GM18861 (cell line): ENCODE measurements at regions not wholly inside any gene's neighbourhood (a gene's known extent, or its start where the extent isn't known, plus 50 kb on each side); places are given as distances from the start of the nearest gene placed in this dataset.
"Not testable (repeated sequence)": the region's sequence is repeated elsewhere in the genome, so short reads cannot be mapped to it uniquely, and the experiment has no call there.

Source experiments
- ATAC-seq: cut with Tn5 transposase; IDR thresholded peaks from one replicate; pipeline ENCODE4 v1.9.1; 2021; ENCODE audit not compliant: unreplicated experiment

GRCh38 chr6:170087421-170087780 is 203.5 kb downstream of the DLL1 start:
- ATAC-seq: not testable (repeated sequence)

- ATAC-seq: no peak
Measured at GRCh38 chr6:170086639-170087420, 204.0 kb downstream of the DLL1 start.

DNA sequence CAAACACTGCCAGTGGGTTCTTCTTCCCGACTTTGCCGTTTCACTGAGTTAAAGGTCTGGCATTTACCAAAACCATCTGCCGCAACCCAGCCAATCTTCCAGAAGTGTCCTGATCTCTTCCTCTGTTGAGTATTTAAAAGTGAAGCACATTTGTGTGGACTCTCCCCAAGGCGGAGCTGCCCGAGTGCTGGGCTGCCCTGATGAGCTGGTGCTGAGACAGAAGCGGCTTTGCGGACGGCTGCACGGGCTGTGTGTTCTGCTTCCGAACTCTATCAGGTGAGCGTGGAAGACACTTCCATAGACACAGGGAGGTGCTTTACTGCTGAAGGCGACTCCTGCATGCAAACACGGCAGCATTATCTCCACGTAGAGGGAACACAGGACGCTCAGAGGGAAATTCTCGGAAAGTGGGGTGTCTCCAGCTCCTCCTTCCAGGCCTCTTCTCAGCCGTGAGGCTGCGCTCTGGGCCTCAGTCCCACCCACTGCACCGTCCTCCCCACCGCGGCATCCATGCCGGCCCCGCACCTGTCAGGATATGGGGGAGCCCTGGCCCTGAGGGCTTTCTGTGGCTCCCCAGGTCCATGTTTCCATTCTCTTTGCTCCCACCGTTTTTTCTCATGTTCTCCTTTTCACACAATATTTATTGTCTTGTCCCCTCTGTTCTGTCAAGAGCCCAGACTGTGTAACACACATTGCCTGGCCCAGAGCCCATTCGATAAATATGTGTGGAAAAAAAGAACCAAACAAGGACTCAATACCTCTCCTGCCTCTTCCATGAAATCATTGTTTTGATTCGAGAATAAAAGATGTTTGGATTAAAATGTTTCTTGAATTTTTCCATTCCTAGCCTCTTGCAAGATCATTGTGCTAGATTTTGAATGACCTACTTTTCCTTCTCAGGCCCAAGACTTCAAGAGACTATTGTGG is 205.1 kb downstream of the DLL1 start:
- ATAC-seq: no peak

DNA sequence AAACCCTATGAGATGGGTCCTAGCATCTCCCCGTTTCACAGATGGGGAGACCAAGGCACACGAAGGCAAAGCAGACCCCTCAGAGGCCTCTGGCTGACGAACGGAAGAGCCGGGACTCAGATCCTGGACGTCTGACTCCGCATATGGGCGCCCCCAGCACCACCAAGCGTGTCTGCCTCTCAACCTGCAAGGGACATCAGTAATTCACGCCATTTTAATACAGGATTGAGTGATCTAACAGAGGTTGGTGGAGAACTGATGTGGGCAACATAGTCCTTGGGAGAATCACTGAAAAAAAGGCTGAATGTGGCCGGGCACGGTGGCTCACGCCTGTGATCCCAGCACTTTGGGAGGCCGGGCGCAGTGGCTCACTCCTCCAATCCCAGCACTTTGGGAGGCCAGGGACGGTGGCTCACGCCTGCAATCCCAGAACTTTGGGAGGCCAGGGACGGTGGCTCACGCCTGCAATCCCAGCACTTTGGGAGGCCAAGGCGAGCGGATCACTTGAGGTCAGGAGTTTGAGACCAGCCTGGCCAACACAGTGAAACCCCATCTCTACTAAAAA is 206.6 kb downstream of the DLL1 start:
- ATAC-seq: no peak

GRCh38 chr6:170083236-170084051 is 207.4 kb downstream of the DLL1 start:
- no peak for ATAC-seq

- ATAC-seq: no peak
Measured at GRCh38 chr6:170082531-170083187, 208.2 kb downstream of the DLL1 start.

DNA sequence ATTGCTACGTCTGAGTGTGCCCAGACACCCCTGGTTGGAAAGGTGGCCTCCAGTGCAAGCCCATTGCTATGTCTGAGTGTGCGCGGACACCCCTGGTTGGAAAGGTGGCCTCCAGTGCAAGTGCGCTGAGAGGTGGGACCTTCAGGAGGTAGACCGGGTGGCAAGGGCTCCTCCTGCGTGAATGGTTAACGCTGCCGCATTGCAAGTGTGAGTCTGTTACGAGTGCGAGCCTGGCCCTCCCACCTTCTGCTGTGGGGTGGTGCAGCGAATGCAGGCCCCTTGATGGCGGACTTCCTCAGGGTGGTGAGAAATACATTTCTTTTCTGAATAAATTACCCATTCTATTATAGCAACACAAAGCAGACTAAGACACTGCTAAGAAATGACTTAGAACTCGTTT is 208.8 kb downstream of the DLL1 start:
- no peak for ATAC-seq

GRCh38 chr6:170081556-170081955 is 209.3 kb downstream of the DLL1 start:
- ATAC-seq: no peak

- no peak for ATAC-seq
Measured at GRCh38 chr6:170080828-170081371, 210.0 kb downstream of the DLL1 start.

DNA sequence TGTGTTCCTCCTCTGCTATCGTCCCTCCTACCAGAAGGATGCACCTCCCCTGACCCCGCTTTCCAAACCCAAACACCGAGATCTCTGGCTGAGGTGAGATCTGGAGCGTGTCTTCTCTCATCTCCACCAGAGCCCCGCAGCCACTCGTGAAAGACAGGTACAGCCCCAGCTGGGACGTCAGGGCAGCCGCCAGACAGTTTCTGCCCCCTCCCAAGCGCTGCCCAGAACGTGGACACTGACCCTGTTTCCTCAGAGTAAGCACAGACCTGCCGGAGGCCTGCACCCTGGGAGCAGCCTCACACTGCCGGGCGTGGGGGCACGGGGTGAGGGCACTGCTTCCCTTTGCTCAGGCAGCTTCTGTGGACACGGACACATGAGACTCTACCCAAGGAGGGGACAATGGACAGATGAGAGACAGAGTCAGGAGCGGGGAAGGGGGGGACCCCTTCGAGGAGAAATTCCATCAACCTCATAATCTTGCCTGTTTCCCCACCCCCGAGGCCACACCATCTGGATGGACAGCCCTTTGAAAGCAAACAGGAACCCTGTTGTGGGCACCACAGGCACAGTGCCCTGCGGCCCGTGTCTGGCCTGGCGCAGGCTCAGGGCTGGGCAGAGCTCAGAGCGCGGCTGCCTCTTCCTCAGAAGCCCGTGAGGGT is 210.6 kb downstream of the DLL1 start:
- no peak for ATAC-seq

DNA sequence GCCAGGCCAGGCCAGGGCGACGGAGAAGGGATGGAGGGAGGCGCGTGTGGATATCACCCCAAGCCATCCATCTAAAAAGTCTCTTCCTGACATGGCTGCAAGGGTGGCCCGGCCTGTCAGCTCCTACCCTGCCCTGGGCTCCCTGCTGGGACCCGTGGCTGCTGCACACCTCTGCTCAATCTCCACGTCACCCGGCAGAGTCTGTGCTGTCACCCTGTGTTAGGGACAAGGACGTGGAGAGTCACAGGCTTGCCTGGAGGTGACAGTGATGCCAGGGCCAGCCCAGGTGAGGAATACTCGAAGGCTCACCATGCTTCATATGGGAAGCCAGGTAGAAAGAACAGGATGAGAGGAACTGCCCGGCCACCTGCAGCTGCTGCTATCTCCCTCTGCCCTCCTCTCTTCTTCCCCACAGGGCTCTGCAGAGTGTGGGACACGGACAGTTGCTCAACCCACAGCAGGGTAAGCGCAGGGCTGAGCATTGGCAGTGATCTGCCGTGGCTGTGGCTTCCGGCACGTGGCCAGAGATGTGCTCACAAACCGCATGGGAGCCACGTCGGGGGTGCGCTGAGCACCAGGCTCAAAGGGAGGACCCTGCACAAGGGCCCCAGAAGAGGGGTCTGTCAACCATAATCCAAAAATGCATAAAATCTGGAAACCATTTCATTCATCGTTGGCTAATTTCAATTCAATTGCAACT is 214.3 kb downstream of the DLL1 start:
- ATAC-seq: no peak

DNA sequence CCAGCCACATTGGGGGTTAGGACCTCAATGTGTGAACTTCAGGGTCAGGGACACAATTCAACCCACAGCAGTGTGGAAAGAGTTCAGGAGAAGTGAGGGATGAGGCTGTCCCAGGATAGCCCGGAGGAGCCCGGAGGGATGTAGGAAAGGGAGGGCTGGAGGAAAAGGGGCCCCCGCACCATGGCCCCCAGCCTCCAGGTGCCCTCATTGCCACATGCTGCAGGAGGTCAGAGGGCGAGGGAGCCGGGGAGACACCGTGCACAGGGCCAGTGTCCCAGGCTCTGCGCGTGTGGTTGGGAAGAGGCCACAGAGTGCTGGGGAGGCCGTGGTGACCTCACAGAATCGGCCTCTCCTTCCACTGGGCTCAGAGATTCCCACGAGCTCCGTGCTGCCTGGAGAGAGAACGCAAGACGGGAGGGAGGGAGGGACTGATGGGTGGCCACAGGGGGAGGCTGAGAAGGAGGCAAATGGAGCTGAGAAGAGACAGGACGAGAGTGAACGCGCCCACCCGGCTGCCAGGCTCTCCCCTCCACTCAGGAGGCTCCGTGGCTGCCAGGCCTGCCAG is 215.1 kb downstream of the DLL1 start:
- no peak for ATAC-seq

GRCh38 chr6:170074907-170075306 is 216.0 kb downstream of the DLL1 start:
- no peak for ATAC-seq

GRCh38 chr6:170074435-170074834 is 216.4 kb downstream of the DLL1 start:
- no peak for ATAC-seq

GRCh38 chr6:170073846-170074245 is 217.0 kb downstream of the DLL1 start:
- no peak for ATAC-seq

DNA sequence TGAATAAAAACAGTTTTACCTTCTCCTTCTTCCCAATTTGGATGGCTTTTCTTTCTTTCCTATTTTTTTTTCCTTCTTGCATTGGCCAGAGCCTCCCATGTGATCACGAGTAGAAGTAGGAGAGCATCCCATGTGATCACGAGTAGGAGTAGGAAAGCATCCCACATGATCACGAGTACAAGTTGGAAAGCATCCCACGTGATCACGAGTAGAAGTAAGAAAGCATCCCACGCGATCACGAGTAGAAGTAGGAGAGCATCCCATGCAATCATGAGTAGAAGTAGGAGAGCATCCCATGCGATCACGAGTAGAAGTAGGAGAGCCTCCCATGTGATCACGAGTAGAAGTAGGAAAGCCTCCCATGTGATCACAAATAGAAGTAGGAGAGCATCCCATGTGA is 218.6 kb downstream of the DLL1 start:
- ATAC-seq: no peak

DNA sequence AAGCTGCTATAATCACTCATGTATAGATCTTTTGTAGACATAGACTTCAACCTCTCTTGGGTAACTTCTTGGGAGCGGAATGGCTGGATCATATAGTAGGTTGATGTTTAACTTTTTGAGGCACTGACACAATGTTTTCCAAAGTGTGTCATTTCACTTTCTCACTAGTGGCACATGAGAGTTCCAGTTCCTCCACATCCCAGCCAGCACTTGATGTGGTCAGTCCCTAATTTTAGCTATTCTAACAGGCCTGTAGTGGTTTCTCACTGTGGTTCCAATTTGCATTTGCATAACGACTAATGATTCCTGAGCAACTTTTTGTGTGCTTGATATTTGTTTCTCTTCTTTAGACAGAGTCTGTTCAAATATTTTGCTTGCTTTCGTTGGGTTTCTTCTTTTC is 221.3 kb downstream of the DLL1 start:
- ATAC-seq: no peak

- no peak for ATAC-seq
Measured at GRCh38 chr6:170068496-170068895, 222.4 kb downstream of the DLL1 start.

- ATAC-seq: no peak
Measured at GRCh38 chr6:170067923-170068360, 222.9 kb downstream of the DLL1 start.
